H1 (cell line): ENCODE measurements at regions not wholly inside any gene's neighbourhood (a gene's known extent, or its start where the extent isn't known, plus 50 kb on each side); places are given as distances from the start of the nearest gene placed in this dataset.

Experiments
- CTCF ChIA-PET: fragments of 300-600 bp; sonication (Branson Sonifier 250); formaldehyde crosslinking; loops from one replicate; lab custom pipeline; 2021; ENCODE audit not compliant: partially characterized antibody; lab: Charles Lee
- POLR2A ChIA-PET: fragments of 300-600 bp; sonication (Branson Sonifier 250); formaldehyde crosslinking; loops from one replicate; lab custom pipeline; 2021; ENCODE audit warnings: inconsistent platforms; ENCODE audit not compliant: partially characterized antibody; lab: Charles Lee
- DNase-seq, 2 experiments: peaks; one replicate each; pipeline versions ENCODE4 v3.0.0 to v3.0.0-alpha.2; 2010 to 2022; ENCODE audit warnings: low spot score in 2 of 2, low read depth in 1 of 2, mixed read lengths in 1 of 2
- FAIRE-seq: peaks from 2 replicates; lab custom pipeline; 2011; peaks lifted over from hg19 to GRCh38; lab: Jason Lieb, UNC
- H2AFZ ChIP-seq: 2 replicates; pipeline ENCODE4 v1.8.1; 2012; ENCODE audit warnings: low read length, inconsistent platforms
- H2AK5ac ChIP-seq: 2 replicates; pipeline ENCODE4 v1.6.1; 2013; ENCODE audit warnings: low read depth, low read length
- H2BK120ac ChIP-seq: replicated peaks from 2 replicates; pipeline ENCODE3; 2013; ENCODE audit warnings: low read depth, low read length, inconsistent platforms
- H2BK12ac ChIP-seq: 2 replicates; pipeline ENCODE4 v1.6.1; 2013; ENCODE audit warnings: low read depth, low read length
- H2BK15ac ChIP-seq: 2 replicates; pipeline ENCODE4 v1.6.1; 2013; ENCODE audit warnings: low read length
- H2BK20ac ChIP-seq: 2 replicates; pipeline ENCODE4 v1.6.1; 2013; ENCODE audit warnings: low read length
- H2BK5ac ChIP-seq: 2 replicates; pipeline ENCODE4 v1.6.1; 2013; ENCODE audit warnings: low read depth, low read length
- H3K14ac ChIP-seq: 2 replicates; pipeline ENCODE4 v1.6.1; 2013; ENCODE audit warnings: inconsistent platforms; ENCODE audit not compliant: insufficient read length
- H3K18ac ChIP-seq: 2 replicates; pipeline ENCODE4 v1.6.1; 2013; ENCODE audit warnings: low read length; ENCODE audit errors: extremely low read depth
- H3K23ac ChIP-seq: 2 replicates; pipeline ENCODE4 v1.6.1; 2013; ENCODE audit warnings: inconsistent platforms; ENCODE audit not compliant: insufficient read length
- H3K23me2 ChIP-seq: 2 replicates; pipeline ENCODE4 v1.6.1; 2013; ENCODE audit warnings: low read depth, low read length
- H3K27ac ChIP-seq: 2 replicates; pipeline ENCODE4 v1.6.1; 2011; ENCODE audit warnings: low read depth, low read length, inconsistent platforms
- H3K27me3 ChIP-seq, 4 experiments: replicated peaks in 1 of 4; 1 replicate in 1 of 4; 2 replicates in 3 of 4; pipeline versions ENCODE4 v1.6.1 to v1.8.1; 2011 to 2013; ENCODE audit warnings: low read length in 3 of 4, mild to moderate bottlenecking in 3 of 4, inconsistent platforms in 2 of 4, mixed read lengths in 2 of 4, moderate library complexity in 1 of 4; ENCODE audit not compliant: control insufficient read depth in 3 of 4, insufficient read depth in 3 of 4; ENCODE audit errors: extremely low read depth in 1 of 4
- H3K36me3 ChIP-seq, 4 experiments: 2 replicates each; pipeline versions ENCODE4 v1.6.1 to v1.8.1; 2011 to 2013; ENCODE audit warnings: mild to moderate bottlenecking in 4 of 4, low read length in 3 of 4, moderate library complexity in 2 of 4, control low read depth in 1 of 4, inconsistent platforms in 1 of 4; ENCODE audit not compliant: insufficient read depth in 4 of 4, control insufficient read depth in 2 of 4
- H3K4ac ChIP-seq: replicated peaks from 2 replicates; pipeline ENCODE3; 2013; ENCODE audit warnings: low read length, low read depth, mixed read lengths, inconsistent platforms; ENCODE audit not compliant: insufficient read length
- H3K4me1 ChIP-seq, 4 experiments: replicated peaks in 1 of 4; 1 replicate in 1 of 4; 2 replicates in 3 of 4; pipeline versions ENCODE4 v1.6.1 to v1.8.1; 2011 to 2013; ENCODE audit warnings: low read length in 3 of 4, inconsistent platforms in 2 of 4, mixed read lengths in 1 of 4; ENCODE audit not compliant: insufficient read depth in 4 of 4, control insufficient read depth in 3 of 4
- H3K4me2 ChIP-seq, 2 experiments: 2 replicates each; pipeline versions ENCODE4 v1.6.1 to v1.8.1; 2011 to 2013; ENCODE audit warnings: low read depth in 2 of 2, low read length in 2 of 2, control low read depth in 1 of 2, inconsistent platforms in 1 of 2, mild to moderate bottlenecking in 1 of 2; ENCODE audit not compliant: insufficient read depth in 1 of 2
- H3K4me3 ChIP-seq, 4 experiments: fragments of 200-600, 300-600 bp in 1 of 4; sonication (generic), shearing (Covaris generic), sonication (Bioruptor Twin) in 1 of 4; 2 replicates each; pipeline versions ENCODE4 v1.5.1 to v1.8.1; 2011 to 2016; ENCODE audit warnings: low read length in 4 of 4, low read depth in 3 of 4, control low read depth in 2 of 4, inconsistent platforms in 2 of 4, mild to moderate bottlenecking in 2 of 4, mixed read lengths in 1 of 4, moderate library complexity in 1 of 4; ENCODE audit not compliant: insufficient read depth in 2 of 4; ENCODE audit errors: extremely low read depth in 1 of 4
- H3K56ac ChIP-seq: replicated peaks from 2 replicates; pipeline ENCODE3; 2013; ENCODE audit warnings: low read depth, mild to moderate bottlenecking, mixed read lengths, low read length, inconsistent platforms; ENCODE audit not compliant: insufficient read length
- H3K79me1 ChIP-seq: 2 replicates; pipeline ENCODE4 v1.6.1; 2013; ENCODE audit warnings: low read depth, low read length, control low read depth
- H3K79me2 ChIP-seq, 2 experiments: 2 replicates each; pipeline versions ENCODE4 v1.6.1 to v1.8.1; 2012 to 2013; ENCODE audit warnings: low read length in 2 of 2, mild to moderate bottlenecking in 2 of 2, inconsistent platforms in 1 of 2; ENCODE audit not compliant: insufficient read depth in 2 of 2, control insufficient read depth in 1 of 2
- H3K9ac ChIP-seq, 4 experiments: replicated peaks in 1 of 4; 1 replicate in 1 of 4; 2 replicates in 3 of 4; pipeline versions ENCODE4 v1.6.1 to v1.8.1; 2011 to 2013; ENCODE audit warnings: low read depth in 3 of 4, low read length in 3 of 4, control low read depth in 2 of 4, mild to moderate bottlenecking in 2 of 4, moderate library complexity in 2 of 4, inconsistent platforms in 1 of 4; ENCODE audit errors: extremely low read depth in 1 of 4
- H3K9me3 ChIP-seq, 2 experiments: 2 replicates each; pipeline versions ENCODE4 v1.6.1 to v1.8.1; 2012 to 2013; ENCODE audit warnings: mild to moderate bottlenecking in 2 of 2, moderate library complexity in 2 of 2, control low read depth in 1 of 2, inconsistent platforms in 1 of 2, low read depth in 1 of 2, low read length in 1 of 2, mixed read lengths in 1 of 2; ENCODE audit not compliant: insufficient read depth in 2 of 2
- H4K20me1 ChIP-seq, 2 experiments: replicated peaks in 1 of 2; 2 replicates each; pipeline versions ENCODE3 to v1.8.1; 2011 to 2013; ENCODE audit warnings: inconsistent platforms in 2 of 2, low read length in 2 of 2, mild to moderate bottlenecking in 1 of 2; ENCODE audit not compliant: insufficient read depth in 2 of 2, control insufficient read depth in 1 of 2
- H4K5ac ChIP-seq: 2 replicates; pipeline ENCODE4 v1.6.1; 2013; ENCODE audit warnings: low read length, low read depth, mixed read lengths, inconsistent platforms; ENCODE audit not compliant: insufficient read length
- H4K8ac ChIP-seq: 2 replicates; pipeline ENCODE4 v1.8.0; 2013; ENCODE audit warnings: mild to moderate bottlenecking, moderate library complexity, low read length, inconsistent platforms; ENCODE audit not compliant: insufficient read depth; ENCODE audit errors: extremely low read depth
- H4K91ac ChIP-seq: replicated peaks from 2 replicates; pipeline ENCODE3; 2013; ENCODE audit warnings: low read length, mixed read lengths, inconsistent platforms; ENCODE audit not compliant: insufficient read length
- USF2 ChIP-seq: IDR thresholded peaks from 2 replicates; pipeline ENCODE4 v1.6.1; 2011; ENCODE audit warnings: low read length, improper control_type of control experiment
- WGBS, 2 experiments: shearing (Covaris generic) in 1 of 2; methylation state at CpG; one replicate each; pipeline versions ENCODE4 v1.1.6 to v1.1.7; 2013 to 2015; ENCODE audit warnings: low lambda C conversion rate in 2 of 2, mixed read lengths in 2 of 2, inconsistent platforms in 1 of 2, low coverage in 1 of 2, missing lambda C conversion rate in 1 of 2; ENCODE audit not compliant: insufficient replicate concordance in 2 of 2, insufficient coverage in 1 of 2, insufficient read length in 1 of 2; ENCODE audit errors: extremely low coverage in 1 of 2, missing lambda C conversion rate in 1 of 2; 5-methylcytosine and 5-hydroxymethylcytosine counted together

GRCh38 chr9:1427875-1428274, 377.7 kb downstream of the DMRT2 start:
- no peak overlapping the region for H2BK20ac ChIP-seq
- no peak overlapping the region for H2AFZ ChIP-seq
- no peaks in the 10 kb centered on the region for H3K36me3 ChIP-seq
- no peak overlapping the region for H2BK5ac ChIP-seq
- POLR2A ChIA-PET = no interaction called here
- no peaks in the 10 kb centered on the region for H3K79me2 ChIP-seq
- H3K14ac ChIP-seq = no peak overlapping the region
- TF ChIP-seq USF2 = no peak
- WGBS, 2 experiments = 82% methylated on average over 2 of the region's 2 CpGs; no CpG with 5 or more reads in 1 of the 2 experiments
- FAIRE-seq (no peak), DNase-seq (no peak)
- H4K5ac ChIP-seq = no peak overlapping the region
- H3K23ac ChIP-seq = no peak overlapping the region
- peaks cover 56 to 61% of the 10 kb centered on the region in 2 experiments for H3K9me3 ChIP-seq
- no peaks in the 10 kb centered on the region for H3K79me1 ChIP-seq
- H3K18ac ChIP-seq = no peak overlapping the region
- H2BK12ac ChIP-seq = no peak overlapping the region
- H3K9ac ChIP-seq = no peak overlapping the region
- no peak overlapping the region for H3K56ac ChIP-seq
- H3K4me3 ChIP-seq = no peak overlapping the region
- no peak overlapping the region for H3K27ac ChIP-seq
- H3K27me3 ChIP-seq = no peaks in the 10 kb centered on the region
- H3K4me2 ChIP-seq = no peak overlapping the region
- no peaks in the 10 kb centered on the region for H3K4me1 ChIP-seq
- no peak overlapping the region for H3K4ac ChIP-seq
- no peak overlapping the region for H4K8ac ChIP-seq
- CTCF ChIA-PET = no interaction called here
- H2BK120ac ChIP-seq = no peak overlapping the region
- no peak overlapping the region for H2BK15ac ChIP-seq
- no peaks in the 10 kb centered on the region for H4K20me1 ChIP-seq
- no peaks in the 10 kb centered on the region for H3K23me2 ChIP-seq
- no peak overlapping the region for H4K91ac ChIP-seq
- H2AK5ac ChIP-seq = no peak overlapping the region
